HUDEP-2 (cell line): ENCODE measurements at regions not wholly inside any gene's neighbourhood (a gene's known extent, or its start where the extent isn't known, plus 50 kb on each side); places are given as distances from the start of the nearest gene placed in this dataset.

Source experiments
- DNase-seq, 76 experiments: peaks; one replicate each; lab custom pipeline; 2025; ENCODE audit not compliant: unreplicated experiment in 76 of 76; lab: John Stamatoyannopoulos, UW

DNA sequence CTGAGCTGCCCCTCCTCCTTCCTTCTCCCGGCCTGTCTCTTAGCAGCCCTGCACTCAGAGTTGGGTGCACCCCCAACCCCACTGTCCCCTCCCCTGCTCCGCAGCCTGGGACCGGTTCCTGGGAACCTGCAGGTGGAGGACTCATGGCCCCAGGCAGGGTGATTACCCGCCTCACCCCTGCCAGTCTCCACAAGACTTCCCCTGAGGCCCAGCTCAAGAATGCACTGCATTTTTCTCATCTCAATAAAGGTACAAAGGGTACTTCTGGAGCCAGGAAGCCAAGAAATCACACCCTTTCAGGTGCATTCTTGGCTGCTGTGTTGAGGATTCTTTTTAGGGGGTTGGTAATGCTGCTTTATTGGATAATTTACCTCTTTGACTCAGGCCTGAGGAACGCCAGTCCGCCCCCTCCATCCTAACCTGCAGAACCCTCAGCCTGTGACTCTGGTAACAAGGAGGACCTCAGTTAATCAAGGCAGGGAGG lies 126.3 kb upstream of the TMPRSS2 start:
- DNase-seq = no peak

DNA sequence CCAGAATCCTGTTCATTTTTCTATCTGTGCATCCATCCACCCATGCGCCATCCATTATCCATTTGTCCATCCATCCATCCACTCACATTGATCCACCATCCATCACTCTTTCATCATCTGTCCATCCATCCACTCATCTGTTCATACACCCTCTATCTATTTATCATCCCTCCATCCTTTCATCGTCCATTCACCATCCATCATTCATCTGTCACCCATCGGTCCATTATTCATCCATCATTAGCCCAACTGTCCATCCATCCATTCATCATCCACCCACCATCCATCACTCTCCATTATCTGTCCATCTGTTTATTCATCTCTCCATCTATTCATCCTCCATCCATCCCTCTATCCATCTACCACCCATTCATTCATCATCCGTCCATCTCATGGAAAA lies 125.7 kb upstream of the TMPRSS2 start:
- DNase-seq = no peak

DNA sequence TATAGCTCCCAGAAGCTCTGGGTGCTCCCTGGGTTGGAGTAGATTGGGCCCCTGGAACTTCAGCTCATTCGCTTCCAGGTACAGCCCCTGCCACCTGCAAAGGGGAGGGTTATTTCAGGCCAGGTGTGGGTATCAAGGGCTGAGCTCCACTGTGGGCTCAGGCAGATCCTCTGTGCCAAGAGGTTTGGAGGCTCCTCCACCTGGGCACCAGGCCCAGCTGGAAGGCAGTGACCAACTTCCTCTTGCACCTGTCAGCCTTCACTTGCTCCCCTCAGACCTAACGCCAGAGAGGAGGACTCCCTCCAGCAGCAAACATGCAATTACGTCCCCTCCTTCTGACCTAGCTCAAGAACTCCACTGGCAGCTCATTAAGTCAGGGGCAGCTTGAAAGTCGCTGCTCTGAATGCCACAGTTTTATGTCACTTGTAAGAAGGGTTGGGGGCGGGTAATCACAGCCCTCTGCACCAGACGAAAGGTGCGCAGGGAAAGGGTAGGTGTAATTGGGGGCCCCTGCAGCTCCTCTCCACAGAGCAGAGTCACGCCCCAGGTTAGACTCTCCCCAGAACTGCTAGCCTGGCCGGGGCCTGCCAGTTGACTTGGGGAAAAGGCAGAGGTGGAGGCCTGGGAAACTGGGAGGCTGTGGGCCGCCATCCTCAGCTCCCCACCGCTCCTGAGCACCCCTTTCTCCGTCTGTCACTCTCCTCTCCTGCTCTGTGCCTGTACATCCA lies 125.0 kb upstream of the TMPRSS2 start:
- no peak for DNase-seq

DNA sequence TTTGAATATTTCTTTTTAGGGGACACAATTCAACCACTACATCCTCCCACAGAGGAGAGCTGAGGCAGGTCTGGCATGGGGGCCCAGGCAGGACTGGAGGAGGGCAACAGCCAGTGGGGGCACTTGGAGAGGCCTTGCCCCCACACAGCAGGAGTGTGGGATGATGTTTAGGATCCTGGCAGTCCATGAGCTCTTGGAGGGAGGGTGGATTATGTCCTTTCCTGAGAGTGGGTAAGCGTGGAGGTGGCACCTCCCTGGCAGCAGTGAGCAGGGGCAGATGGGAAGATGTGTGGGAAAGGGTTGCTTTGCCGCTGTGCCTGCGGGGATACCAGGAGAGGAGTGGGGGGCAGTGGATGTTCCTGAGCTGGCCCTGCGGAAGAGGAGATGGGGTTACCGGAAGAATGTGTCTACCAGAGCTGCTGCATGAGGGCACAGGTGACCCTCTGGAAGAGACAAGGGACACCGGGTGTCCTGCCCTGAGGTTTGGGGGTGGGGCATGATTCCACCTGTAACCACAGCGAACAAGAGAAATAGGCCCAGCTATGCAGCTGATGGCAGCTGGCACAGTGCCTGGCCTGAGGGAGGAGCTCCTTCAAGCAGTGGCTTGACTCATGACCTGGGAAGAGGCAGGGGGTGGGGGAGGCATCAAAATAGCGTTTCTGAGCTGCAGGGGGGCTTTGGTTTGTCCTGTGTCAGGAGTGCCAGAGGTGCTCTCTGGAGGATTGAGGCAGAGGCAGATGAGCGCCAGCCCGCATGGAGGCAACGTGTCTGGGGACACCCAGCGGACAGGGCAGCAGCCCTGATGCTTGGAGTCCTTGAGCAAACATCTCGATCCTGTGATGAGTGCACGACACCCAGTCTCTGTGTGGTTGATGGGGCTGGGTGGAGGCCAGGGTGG lies 123.9 kb upstream of the TMPRSS2 start:
- DNase-seq = peak in 5 of 76 experiments; percentile 7 to 45 (median 8)

DNA sequence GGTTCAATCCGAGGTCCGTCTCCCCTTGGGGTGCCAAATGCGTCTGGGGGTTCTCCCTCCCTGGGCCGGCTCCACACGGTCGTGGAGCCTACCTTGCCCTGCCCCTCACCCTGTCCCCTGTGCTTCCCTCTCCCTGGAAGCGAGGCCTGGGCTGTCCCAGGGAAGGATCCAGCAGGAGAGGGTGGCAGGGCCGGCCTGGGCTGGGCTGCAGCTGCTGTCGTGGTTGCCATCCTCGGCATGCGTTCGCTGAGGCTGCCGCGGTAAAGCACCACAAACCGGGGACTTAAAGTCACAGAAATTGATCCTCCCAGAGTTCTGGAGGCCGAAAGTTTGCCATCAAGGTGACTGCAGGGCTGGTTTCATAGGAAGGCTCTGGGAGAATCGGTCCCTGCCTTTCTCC lies 123.0 kb upstream of the TMPRSS2 start:
- DNase-seq = no peak

DNA sequence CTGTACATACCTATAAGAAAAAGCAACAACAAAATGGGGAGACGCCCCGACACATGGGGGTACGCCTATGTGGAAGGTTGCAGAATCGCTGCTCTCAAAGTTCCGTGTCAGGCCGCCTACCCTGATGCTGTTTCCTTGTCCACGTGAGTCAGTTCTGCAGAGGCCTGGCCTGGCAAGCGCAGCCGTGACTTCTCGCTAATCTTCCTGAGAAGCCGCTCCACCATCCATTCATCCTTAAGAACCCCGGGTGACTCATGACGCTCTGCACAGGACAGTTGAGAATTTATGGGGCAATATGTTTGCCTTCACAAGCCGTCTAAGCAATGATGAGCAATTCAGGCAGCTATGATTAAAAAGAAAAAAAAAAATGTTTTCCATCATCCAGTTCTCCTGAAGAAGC lies 122.3 kb upstream of the TMPRSS2 start:
- no peak for DNase-seq

DNA sequence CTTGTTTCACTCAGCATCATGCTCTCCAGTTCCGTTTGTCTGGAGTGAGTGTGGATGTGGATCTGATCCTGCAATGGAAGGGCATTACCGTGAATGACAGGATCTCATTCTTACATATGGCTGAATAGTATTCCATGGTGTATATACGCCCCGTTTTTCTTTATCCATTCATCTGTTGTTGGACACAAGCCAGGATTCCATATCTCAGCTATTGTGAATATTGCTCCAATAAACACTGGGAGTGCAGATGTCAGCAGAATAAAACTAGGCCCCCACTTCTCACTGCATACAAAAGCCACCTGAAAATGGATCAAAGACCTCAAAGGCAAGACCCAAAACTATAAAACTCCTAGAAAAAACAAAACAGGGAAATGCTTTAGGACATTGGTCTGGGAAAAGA lies 120.3 kb upstream of the TMPRSS2 start:
- DNase-seq = no peak

DNA sequence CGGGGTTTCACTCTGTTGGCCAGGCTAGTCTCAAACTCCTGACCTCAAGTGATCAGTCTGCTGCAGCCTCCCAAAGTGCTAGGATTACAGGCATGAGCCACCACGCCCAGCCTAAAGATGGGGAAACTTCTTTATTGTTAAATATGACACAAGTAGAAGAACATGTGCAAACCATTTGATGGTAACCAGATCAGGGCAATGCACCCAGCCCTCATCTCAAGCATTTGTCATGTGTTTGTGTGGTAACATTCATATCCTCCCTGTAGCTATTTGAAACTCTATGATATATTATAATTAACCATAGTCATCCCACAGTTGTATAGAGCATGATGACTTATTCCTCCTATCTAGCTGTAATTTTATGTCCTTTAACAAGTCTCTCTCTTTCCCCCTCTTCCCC lies 119.5 kb upstream of the TMPRSS2 start:
- DNase-seq = no peak

DNA sequence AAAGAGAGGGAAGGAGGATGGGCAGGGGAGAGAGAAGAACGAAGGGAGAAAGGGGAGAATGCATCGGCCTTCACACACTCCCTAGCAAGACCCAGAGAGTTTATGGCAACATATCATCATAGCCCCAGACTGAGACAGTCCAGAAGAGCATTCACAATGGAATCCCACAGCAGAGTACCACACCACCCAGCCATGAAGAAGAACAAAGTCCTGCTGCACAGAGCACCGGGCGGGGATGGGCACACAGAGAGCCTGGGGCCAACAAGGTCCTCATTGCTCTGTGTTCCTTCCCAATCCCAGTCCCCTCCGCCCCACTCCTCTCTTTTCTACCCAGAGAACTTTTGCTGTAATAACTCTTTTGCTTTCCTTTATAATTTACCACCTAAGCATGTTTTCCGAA lies 118.1 kb upstream of the TMPRSS2 start:
- no peak for DNase-seq

DNA sequence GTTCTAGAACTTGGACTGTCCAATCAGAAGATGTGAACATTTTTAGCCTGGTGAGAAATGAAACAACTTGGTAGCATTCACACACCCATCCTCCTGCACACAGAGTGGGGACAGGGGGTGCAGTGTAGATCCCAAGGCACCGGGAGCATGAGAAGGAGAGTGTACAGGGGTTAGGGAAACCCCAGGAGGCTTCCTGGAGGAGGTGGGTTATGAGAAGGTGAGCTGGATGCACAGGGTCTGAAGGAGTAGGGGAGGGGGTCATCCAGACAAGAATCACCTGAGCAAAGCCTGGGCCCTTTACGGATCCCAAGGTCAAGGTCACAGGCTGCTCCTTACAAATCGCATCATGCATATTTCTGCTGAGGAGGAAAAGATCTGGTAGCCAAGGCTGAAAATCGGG lies 117.5 kb upstream of the TMPRSS2 start:
- DNase-seq = no peak

DNA sequence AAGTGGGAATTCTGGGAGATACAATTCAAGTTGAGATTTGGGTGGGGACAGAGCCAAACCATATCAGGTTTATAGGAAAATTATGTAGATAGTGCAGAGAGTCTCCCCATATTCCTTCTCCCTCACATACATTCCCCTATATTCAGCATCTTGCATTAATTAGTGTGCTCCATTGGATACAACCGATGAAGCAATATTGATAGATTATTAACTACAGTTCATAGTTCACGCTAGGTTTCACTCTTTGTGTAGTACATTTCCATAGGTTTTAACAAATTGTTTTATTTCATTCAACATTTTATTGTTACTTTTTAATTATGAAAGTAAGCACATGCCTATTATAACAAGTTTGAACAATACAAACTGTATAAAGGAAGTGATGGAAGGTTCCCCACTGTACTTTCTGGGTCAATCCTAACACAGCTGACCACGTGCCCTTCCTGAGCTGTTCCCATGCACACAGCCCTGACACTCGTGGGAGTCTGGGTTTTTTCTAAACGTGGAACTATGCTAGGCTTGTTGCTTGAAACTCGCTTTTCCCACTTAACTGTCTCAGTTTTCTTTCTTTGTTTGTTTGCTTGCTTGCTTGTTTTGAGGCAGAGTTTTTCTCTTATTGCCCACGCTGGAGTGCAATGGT lies 116.8 kb upstream of the TMPRSS2 start:
- no peak for DNase-seq

DNA sequence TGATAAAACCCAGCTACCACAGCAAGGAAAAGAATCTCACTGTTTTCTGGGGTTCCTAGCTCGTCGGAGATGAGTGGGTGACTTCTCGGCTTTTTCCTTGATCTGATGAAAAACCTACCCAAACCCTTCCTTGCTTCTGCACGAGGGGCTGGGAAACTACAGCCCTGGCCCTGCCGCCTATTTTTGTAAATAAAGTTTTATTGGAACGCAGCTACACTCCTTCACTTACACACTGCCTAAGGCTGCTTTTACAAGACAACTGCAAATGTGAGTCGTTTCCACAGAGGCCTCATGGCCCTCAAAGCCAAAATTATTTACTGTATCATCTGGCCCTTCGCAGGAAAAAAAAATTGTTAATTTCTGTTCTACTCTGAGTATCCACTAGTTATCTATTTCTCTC lies 116.0 kb upstream of the TMPRSS2 start:
- no peak for DNase-seq

DNA sequence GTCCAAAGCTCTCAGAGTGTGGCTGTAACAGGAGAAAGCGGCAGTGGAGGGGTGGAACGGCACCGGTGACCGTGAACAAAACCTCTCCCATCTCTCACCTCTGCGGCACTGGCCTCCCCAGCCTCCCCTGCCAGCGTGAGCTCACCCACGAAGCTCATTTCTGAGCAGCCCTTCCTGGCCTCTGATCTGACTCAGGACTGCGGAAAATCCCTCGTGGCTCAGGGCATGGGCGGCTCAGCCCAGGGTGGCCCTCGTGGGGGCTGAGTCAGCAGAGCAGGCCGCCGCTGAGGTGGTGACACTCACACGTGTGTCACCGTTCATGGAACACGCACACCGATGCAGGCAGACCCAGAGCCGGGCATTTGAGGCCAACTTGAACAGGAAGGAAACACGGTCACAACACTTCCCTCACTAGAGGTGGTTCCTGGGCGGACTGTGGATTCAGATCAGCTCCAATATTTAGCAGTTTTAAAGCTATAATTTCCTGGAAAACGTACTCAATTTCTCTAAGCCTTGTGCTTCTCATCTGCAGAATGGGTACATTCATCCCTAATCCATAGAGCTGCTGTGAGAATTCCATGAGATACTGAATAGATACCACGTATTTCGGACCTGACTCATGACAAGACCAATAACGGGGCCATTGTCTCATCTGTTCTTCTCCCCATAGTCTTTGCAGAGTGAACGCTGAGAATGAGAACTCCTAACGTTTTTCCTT lies 115.0 kb upstream of the TMPRSS2 start:
- DNase-seq = no peak

DNA sequence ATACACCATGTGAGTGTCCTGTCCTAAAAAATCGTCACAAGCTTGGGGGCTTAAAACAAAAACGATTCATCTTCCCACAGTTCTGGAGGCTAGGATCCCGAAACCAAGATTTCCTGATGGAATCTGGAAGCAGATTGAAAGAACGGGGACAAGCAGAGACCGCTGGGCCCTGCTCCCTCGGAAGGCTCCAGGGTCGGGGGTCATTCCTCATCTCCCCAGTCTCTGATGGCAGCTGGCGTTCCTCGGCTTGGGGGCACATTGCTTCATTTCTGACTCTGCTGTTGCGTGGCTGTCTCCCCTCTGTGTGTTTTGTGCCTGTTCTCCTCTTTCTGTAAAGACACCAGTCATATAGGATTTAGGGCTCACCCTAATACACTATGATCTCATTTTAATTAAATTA lies 114.2 kb upstream of the TMPRSS2 start:
- DNase-seq = no peak

DNA sequence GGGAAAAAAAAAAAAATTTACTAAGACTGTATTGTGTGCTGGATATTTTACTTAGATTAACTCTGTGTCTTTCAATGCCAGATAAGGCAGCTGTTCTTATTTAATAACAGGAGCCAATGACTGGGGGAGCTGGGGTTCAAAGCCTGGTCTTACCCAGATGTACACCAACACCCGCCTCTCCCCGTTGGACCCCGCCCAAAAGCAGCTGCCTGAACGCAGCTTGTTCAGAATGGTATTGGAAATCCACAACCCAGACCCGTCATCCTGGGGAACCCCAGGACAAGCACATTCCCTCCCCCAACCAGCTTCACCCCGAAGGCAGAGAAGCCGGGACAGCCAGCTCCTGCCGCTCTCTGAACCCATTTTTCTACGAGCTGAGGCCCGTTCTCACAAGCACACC lies 113.6 kb upstream of the TMPRSS2 start:
- no peak for DNase-seq

DNA sequence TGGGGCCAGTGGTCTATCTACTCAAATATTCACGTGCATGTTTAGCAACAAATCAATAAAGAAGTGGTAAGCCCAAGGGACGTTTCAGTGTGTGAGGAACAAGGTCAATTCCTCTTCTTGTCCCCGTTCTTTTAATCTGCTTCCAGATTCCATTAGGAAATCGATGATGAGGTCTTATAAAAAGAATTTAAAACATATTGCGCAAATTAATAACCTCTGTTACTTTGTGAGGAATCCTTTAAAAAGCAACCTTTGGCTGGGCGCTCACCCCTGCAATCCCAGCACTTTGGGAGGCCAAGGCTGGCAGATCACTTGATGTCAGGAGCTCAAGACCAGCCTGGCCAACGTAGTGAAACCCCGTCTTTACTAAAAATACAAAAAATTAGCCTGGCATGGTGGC lies 113.0 kb upstream of the TMPRSS2 start:
- no peak for DNase-seq

DNA sequence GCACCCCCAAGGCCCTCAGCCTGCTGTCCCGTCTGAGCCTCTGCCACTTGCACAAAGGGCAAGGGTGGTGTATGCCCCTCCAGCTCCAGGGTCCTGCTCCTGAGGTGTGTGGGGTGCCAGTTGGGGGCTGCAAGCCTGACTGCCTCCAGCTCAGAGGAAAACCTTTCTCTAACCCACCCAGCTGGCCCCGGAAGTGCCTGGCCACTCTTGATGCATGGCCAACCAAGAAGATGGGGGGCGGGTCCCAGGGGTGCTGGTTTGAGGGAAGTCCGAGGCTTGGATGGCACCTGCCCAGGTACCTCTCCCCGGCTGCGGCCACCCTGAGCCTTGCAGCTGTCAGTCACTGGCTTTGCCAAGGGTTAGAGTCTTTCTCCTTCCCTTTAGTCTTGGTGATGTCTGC lies 112.6 kb upstream of the TMPRSS2 start:
- no peak for DNase-seq

DNA sequence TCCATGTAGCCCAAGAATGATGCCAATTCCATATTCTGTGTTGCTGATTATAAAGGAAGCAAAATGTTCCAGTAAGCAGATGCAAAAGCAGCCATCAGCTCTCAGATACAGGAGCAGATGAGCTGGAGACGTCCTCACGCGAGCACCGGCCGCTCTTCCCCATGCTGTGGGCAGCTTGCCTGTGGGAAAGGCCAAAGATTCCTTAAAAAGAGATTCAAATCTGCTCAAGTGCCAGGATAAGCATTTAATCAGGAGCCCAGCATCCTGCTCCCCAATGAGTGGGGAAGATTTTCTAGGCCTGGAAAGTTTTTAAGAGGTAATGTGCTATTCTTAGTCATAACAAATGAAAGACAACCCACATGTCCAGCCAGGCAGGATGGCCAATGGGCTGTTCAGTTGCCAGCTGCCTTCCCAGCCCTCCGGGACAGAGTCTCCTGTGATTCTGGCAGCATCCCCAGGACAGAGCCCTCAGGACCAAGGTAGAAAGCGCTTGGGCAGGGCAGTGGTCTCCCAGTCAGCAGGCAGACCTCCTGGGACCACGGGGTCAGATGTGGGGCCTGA lies 108.2 kb upstream of the TMPRSS2 start:
- DNase-seq = no peak

DNA sequence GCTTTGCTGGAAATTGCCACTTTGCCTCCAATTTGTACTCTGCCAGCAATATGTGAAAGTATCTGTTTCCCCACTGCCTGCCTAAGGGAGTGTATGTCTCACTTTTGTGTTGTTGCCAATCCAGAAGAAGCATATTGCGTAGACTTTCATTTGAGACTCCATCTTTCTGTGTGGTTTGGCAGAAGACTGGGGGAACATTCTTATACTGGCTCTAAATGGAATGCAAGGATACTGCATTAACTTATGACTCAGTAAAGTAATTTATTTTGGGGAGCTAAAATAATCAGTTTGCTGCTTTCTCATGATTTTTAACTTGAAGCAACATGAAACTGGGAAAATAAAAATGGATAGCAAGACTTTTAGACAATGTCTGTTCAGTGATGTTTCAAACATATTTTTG lies 107.7 kb upstream of the TMPRSS2 start:
- DNase-seq = no peak

DNA sequence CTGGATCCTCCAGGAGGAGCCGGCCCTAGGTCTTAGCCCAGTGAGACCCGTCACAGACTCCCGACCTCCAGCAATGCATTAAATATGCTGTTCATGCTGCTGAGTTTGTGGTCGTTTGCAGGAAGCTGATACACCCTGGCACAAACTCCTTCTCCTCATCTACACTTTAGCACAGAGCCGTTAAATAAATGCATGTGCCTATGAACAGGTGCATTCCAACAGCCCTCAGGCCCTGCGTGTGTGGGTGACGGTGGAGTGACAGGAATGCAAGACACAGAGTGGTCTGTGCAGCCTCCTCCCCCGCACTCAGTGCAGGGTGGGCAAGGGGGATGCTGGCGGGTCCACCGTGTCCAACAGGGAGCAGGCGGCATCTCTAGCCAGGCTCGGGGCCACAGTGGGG lies 106.6 kb upstream of the TMPRSS2 start:
- DNase-seq = no peak

DNA sequence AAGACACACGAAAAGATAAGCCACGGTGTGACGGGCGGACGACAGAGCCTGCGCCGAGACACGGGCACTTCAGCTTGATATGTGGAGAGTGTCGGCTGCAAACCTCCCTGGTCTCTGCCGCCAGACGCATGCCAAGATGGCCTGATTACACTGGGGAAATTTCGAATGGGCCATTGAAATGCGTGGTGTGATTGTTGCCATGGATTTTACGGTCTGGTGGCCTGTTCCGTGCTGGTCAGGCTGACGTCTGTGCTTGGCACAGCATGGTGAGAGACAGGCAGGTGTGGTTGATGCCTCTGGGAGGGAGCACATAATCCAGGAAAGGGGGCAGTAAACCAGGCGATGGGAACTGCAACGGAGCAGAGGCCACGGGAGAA lies 105.6 kb upstream of the TMPRSS2 start:
- DNase-seq = no peak
